Gastrocnemius medialis (tissue), 4 donors: ENCODE measurements at regions not wholly inside any gene's neighbourhood (a gene's known extent, or its start where the extent isn't known, plus 50 kb on each side); places are given as distances from the start of the nearest gene placed in this dataset.

Source experiments
- POLR2A ChIP-seq, 2 donors: fragments of 450-650 bp; IDR thresholded peaks; one replicate each; pipeline ENCODE4 v1.6.1; 2017; ENCODE audit warnings: antibody characterized with exemption in 2 of 2, mild to moderate bottlenecking in 2 of 2, moderate library complexity in 2 of 2
- TF ChIP-seq, protein P1 (sequence below), 5 experiments: fragments of 450-650 bp in 3 of 5; fragments of 200-600 bp in 2 of 5; sonication (generic) in 2 of 5; IDR thresholded peaks in 4 of 5; conservative IDR thresholded peaks in 1 of 5; 1 replicate in 4 of 5; 2 replicates in 1 of 5; pipeline ENCODE4 v1.5.1; 2016 to 2019; ENCODE audit warnings: antibody characterized with exemption in 5 of 5, mild to moderate bottlenecking in 3 of 5, moderate library complexity in 3 of 5

DNA sequence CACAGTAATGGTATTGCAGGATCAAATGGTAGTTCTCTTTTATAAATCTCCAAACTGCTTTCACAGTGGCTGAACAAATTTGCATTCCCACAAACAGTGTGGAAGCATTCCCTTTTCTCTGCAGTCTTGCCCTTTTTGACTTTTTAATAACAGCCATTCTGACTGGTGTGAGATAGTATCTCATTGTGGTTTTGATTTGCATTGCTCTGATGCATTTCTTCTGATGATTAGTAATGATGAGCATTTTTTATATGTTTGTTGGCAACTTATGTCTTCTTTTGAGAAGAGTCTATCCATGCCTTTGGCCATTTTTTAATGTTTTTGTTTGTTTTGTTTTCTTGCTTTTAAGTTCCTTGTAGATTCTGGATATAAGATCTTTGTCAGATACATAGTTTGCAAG is 316.1 kb upstream of the TMCO5A start:
- TF ChIP-seq, protein P1, sequence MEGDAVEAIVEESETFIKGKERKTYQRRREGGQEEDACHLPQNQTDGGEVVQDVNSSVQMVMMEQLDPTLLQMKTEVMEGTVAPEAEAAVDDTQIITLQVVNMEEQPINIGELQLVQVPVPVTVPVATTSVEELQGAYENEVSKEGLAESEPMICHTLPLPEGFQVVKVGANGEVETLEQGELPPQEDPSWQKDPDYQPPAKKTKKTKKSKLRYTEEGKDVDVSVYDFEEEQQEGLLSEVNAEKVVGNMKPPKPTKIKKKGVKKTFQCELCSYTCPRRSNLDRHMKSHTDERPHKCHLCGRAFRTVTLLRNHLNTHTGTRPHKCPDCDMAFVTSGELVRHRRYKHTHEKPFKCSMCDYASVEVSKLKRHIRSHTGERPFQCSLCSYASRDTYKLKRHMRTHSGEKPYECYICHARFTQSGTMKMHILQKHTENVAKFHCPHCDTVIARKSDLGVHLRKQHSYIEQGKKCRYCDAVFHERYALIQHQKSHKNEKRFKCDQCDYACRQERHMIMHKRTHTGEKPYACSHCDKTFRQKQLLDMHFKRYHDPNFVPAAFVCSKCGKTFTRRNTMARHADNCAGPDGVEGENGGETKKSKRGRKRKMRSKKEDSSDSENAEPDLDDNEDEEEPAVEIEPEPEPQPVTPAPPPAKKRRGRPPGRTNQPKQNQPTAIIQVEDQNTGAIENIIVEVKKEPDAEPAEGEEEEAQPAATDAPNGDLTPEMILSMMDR (IDR thresholded peaks at IDR 0.05 in 4 of 5, conservative IDR thresholded peaks at IDR 0.05 in 1 of 5) = no peak
- no peak for TF ChIP-seq POLR2A (IDR thresholded peaks at IDR 0.05)
